ENCODE measurements at regions not wholly inside any gene's neighbourhood (a gene's known extent, or its start where the extent isn't known, plus 50 kb on each side); places are given as distances from the start of the nearest gene placed in this dataset.
"Not testable (repeated sequence)": the region's sequence is repeated elsewhere in the genome, so short reads cannot be mapped to it uniquely, and the experiment has no call there.

GRCh38 chr11:87724358-87724757 is 450.9 kb downstream of the RAB38 start:
- H3K4me1 ChIP-seq (ENCODE audit: control insufficient read depth in 1 of 2, extremely low read depth in 1 of 2, insufficient read depth in 2 of 2, low read length in 2 of 2): no peaks in the 10 kb centered on the region
- POLR2A ChIA-PET: no interaction called here
- Mint-ChIP-seq H3K27ac (no peak overlapping the region), H3K4me1 (no peaks in the 10 kb centered on the region), H3K36me3 (no peaks in the 10 kb centered on the region), H3K4me3 (no peak overlapping the region), H3K27me3 (no peaks in the 10 kb centered on the region), H3K9me3 (no peaks in the 10 kb centered on the region)
- no peak for DNase-seq
- no peaks in the 10 kb centered on the region for H3K27me3 ChIP-seq (replicated peaks in 1 of 2; ENCODE audit: control insufficient read depth in 2 of 2, extremely low read depth in 1 of 2, insufficient read depth in 2 of 2, low read length in 1 of 2)
- H3K4me3 ChIP-seq (ENCODE audit: control insufficient read depth in 1 of 2, extremely low read depth in 1 of 2, low read length in 1 of 2): no peak overlapping the region
- no peaks in the 10 kb centered on the region for H3K9me3 ChIP-seq
- no CpG with 5 or more reads among the region's 1 CpG for WGBS (ENCODE audit: insufficient coverage)
- H3K36me3 ChIP-seq (ENCODE audit: control insufficient read depth in 2 of 2, extremely low read depth in 1 of 2, insufficient read depth in 1 of 2, low read length in 1 of 2): no peaks in the 10 kb centered on the region
- CTCF ChIA-PET: no interaction called here
- H3K27ac ChIP-seq (ENCODE audit: low read length): no peak overlapping the region
- ATAC-seq (replicated peaks in 1 of 4): no peak

GRCh38 chr11:87722756-87723565 is 452.3 kb downstream of the RAB38 start:
- ChIA-PET POLR2A (no interaction called here), CTCF (no interaction called here)
- H3K9me3 ChIP-seq: no peaks in the 10 kb centered on the region
- H3K4me1 ChIP-seq (ENCODE audit: control insufficient read depth in 1 of 2, extremely low read depth in 1 of 2, insufficient read depth in 2 of 2, low read length in 2 of 2): no peaks in the 10 kb centered on the region
- no peaks in the 10 kb centered on the region for H3K36me3 ChIP-seq (ENCODE audit: control insufficient read depth in 2 of 2, extremely low read depth in 1 of 2, insufficient read depth in 1 of 2, low read length in 1 of 2)
- no peak overlapping the region for H3K4me3 Mint-ChIP-seq
- H3K27me3 ChIP-seq (replicated peaks in 1 of 2; ENCODE audit: control insufficient read depth in 2 of 2, extremely low read depth in 1 of 2, insufficient read depth in 2 of 2, low read length in 1 of 2): no peaks in the 10 kb centered on the region
- no peak overlapping the region for H3K27ac ChIP-seq (ENCODE audit: low read length)
- DNase-seq (no peak), ATAC-seq (replicated peaks in 1 of 4) (no peak)
- no peaks in the 10 kb centered on the region for H3K9me3 Mint-ChIP-seq
- H3K36me3 Mint-ChIP-seq: no peaks in the 10 kb centered on the region
- H3K27ac Mint-ChIP-seq: no peak overlapping the region
- no peak overlapping the region for H3K4me3 ChIP-seq (ENCODE audit: control insufficient read depth in 1 of 2, extremely low read depth in 1 of 2, low read length in 1 of 2)
- no peaks in the 10 kb centered on the region for H3K4me1 Mint-ChIP-seq
- H3K27me3 Mint-ChIP-seq: no peaks in the 10 kb centered on the region
- 58% methylated on average over 2 of the region's 10 CpGs for WGBS (ENCODE audit: insufficient coverage)

GRCh38 chr11:87719326-87720073 is 455.7 kb downstream of the RAB38 start:
- H3K4me3 Mint-ChIP-seq: no peak overlapping the region
- H3K27me3 Mint-ChIP-seq: no peaks in the 10 kb centered on the region
- Histone ChIP-seq H3K27me3 (replicated peaks in 1 of 2; ENCODE audit: control insufficient read depth in 2 of 2, extremely low read depth in 1 of 2, insufficient read depth in 2 of 2, low read length in 1 of 2) (no peaks in the 10 kb centered on the region), H3K36me3 (ENCODE audit: control insufficient read depth in 2 of 2, extremely low read depth in 1 of 2, insufficient read depth in 1 of 2, low read length in 1 of 2) (no peaks in the 10 kb centered on the region), H3K4me1 (ENCODE audit: control insufficient read depth in 1 of 2, extremely low read depth in 1 of 2, insufficient read depth in 2 of 2, low read length in 2 of 2) (no peaks in the 10 kb centered on the region), H3K9me3 (no peaks in the 10 kb centered on the region), H3K27ac (ENCODE audit: low read length) (no peak overlapping the region), H3K4me3 (ENCODE audit: control insufficient read depth in 1 of 2, extremely low read depth in 1 of 2, low read length in 1 of 2) (no peak overlapping the region)
- H3K9me3 Mint-ChIP-seq: no peaks in the 10 kb centered on the region
- no peak for DNase-seq
- no peaks in the 10 kb centered on the region for H3K36me3 Mint-ChIP-seq
- no peak for ATAC-seq (replicated peaks in 1 of 4)
- CTCF ChIA-PET: no interaction called here
- no peaks in the 10 kb centered on the region for H3K4me1 Mint-ChIP-seq
- H3K27ac Mint-ChIP-seq: no peak overlapping the region
- 94% methylated on average over 4 of the region's 5 CpGs for WGBS (ENCODE audit: insufficient coverage)
- POLR2A ChIA-PET: no interaction called here

- ChIA-PET CTCF (no interaction called here), POLR2A (no interaction called here)
- ATAC-seq (replicated peaks in 1 of 4): no peak
Measured at GRCh38 chr11:87712802-87713202, 462.4 kb downstream of the RAB38 start.

GRCh38 chr11:87712391-87712790 is 462.9 kb downstream of the RAB38 start:
- WGBS (ENCODE audit: insufficient coverage): 60% methylated on average over 1 of the region's 3 CpGs
- Mint-ChIP-seq H3K27ac (no peak overlapping the region), H3K4me1 (no peaks in the 10 kb centered on the region)

More at GRCh38 chr11:87712802-87713202, 462.4 kb downstream of the RAB38 start:
- H3K27ac ChIP-seq (ENCODE audit: low read length): no peak overlapping the region
- no peaks in the 10 kb centered on the region for H3K36me3 Mint-ChIP-seq
- no peaks in the 10 kb centered on the region for H3K4me1 ChIP-seq (ENCODE audit: control insufficient read depth in 1 of 2, extremely low read depth in 1 of 2, insufficient read depth in 2 of 2, low read length in 2 of 2)
- H3K4me3 ChIP-seq (ENCODE audit: control insufficient read depth in 1 of 2, extremely low read depth in 1 of 2, low read length in 1 of 2): no peak overlapping the region
- H3K27me3 Mint-ChIP-seq: peaks cover 0 to 4% of the 10 kb centered on the region in 2 donors
- H3K36me3 ChIP-seq (ENCODE audit: control insufficient read depth in 2 of 2, extremely low read depth in 1 of 2, insufficient read depth in 1 of 2, low read length in 1 of 2): no peaks in the 10 kb centered on the region
- no peaks in the 10 kb centered on the region for H3K9me3 ChIP-seq
- no peak overlapping the region for H3K4me3 Mint-ChIP-seq
- no peak for DNase-seq
- peaks cover 0 to 7% (median 6%) of the 10 kb centered on the region in 3 donors for H3K9me3 Mint-ChIP-seq
- no peak overlapping the region for H3K27ac Mint-ChIP-seq
- no peaks in the 10 kb centered on the region for H3K27me3 ChIP-seq (replicated peaks in 1 of 2; ENCODE audit: control insufficient read depth in 2 of 2, extremely low read depth in 1 of 2, insufficient read depth in 2 of 2, low read length in 1 of 2)
- WGBS (ENCODE audit: insufficient coverage): 18% methylated on average over 3 of the region's 3 CpGs
- H3K4me1 Mint-ChIP-seq: no peaks in the 10 kb centered on the region

GRCh38 chr11:87703589-87703988 is 471.7 kb downstream of the RAB38 start:
- H3K27me3 Mint-ChIP-seq; H3K36me3 Mint-ChIP-seq; H3K36me3 ChIP-seq (ENCODE audit: control insufficient read depth in 2 of 2, extremely low read depth in 1 of 2, insufficient read depth in 1 of 2, low read length in 1 of 2); H3K27ac ChIP-seq (ENCODE audit: low read length); POLR2A ChIA-PET; DNase-seq; ATAC-seq (replicated peaks in 1 of 4); H3K27me3 ChIP-seq (replicated peaks in 1 of 2; ENCODE audit: control insufficient read depth in 2 of 2, extremely low read depth in 1 of 2, insufficient read depth in 2 of 2, low read length in 1 of 2); CTCF ChIA-PET; H3K4me3 Mint-ChIP-seq; H3K9me3 ChIP-seq; H3K4me3 ChIP-seq (ENCODE audit: control insufficient read depth in 1 of 2, extremely low read depth in 1 of 2, low read length in 1 of 2); H3K4me1 Mint-ChIP-seq; H3K4me1 ChIP-seq (ENCODE audit: control insufficient read depth in 1 of 2, extremely low read depth in 1 of 2, insufficient read depth in 2 of 2, low read length in 2 of 2); H3K27ac Mint-ChIP-seq: not testable (repeated sequence)
- 65% methylated on average over 7 of the region's 12 CpGs for WGBS (ENCODE audit: insufficient coverage)
- H3K9me3 Mint-ChIP-seq: peaks cover 14 to 36% (median 15%) of the 10 kb centered on the region in 3 donors

More at GRCh38 chr11:87712391-87712790, 462.9 kb downstream of the RAB38 start:
- H3K4me1 ChIP-seq (ENCODE audit: control insufficient read depth in 1 of 2, extremely low read depth in 1 of 2, insufficient read depth in 2 of 2, low read length in 2 of 2): no peaks in the 10 kb centered on the region
- Mint-ChIP-seq H3K9me3 (peaks cover 0 to 7% (median 6%) of the 10 kb centered on the region in 3 donors), H3K36me3 (no peaks in the 10 kb centered on the region), H3K4me3 (no peak overlapping the region), H3K27me3 (peaks cover 0 to 4% of the 10 kb centered on the region in 2 donors)
- no peak for ATAC-seq (replicated peaks in 1 of 4)
- no peak overlapping the region for H3K27ac ChIP-seq (ENCODE audit: low read length)
- ChIA-PET CTCF (no interaction called here), POLR2A (no interaction called here)
- no peak for DNase-seq
- H3K4me3 ChIP-seq (ENCODE audit: control insufficient read depth in 1 of 2, extremely low read depth in 1 of 2, low read length in 1 of 2): no peak overlapping the region
- no peaks in the 10 kb centered on the region for H3K36me3 ChIP-seq (ENCODE audit: control insufficient read depth in 2 of 2, extremely low read depth in 1 of 2, insufficient read depth in 1 of 2, low read length in 1 of 2)
- no peaks in the 10 kb centered on the region for H3K27me3 ChIP-seq (replicated peaks in 1 of 2; ENCODE audit: control insufficient read depth in 2 of 2, extremely low read depth in 1 of 2, insufficient read depth in 2 of 2, low read length in 1 of 2)
- no peaks in the 10 kb centered on the region for H3K9me3 ChIP-seq

Data from T-cell (primary cell).